DMS153 treated with DMSO at 0.1 percent for 48 hours (cell line): ENCODE measurements at regions not wholly inside any gene's neighbourhood (a gene's known extent, or its start where the extent isn't known, plus 50 kb on each side); places are given as distances from the start of the nearest gene placed in this dataset.
"Not testable (repeated sequence)": the region's sequence is repeated elsewhere in the genome, so short reads cannot be mapped to it uniquely, and the experiment has no call there.

Experiments used
- DNase-seq: peaks from one replicate; lab custom pipeline; 2025; ENCODE audit not compliant: unreplicated experiment; lab: John Stamatoyannopoulos, UW

DNA sequence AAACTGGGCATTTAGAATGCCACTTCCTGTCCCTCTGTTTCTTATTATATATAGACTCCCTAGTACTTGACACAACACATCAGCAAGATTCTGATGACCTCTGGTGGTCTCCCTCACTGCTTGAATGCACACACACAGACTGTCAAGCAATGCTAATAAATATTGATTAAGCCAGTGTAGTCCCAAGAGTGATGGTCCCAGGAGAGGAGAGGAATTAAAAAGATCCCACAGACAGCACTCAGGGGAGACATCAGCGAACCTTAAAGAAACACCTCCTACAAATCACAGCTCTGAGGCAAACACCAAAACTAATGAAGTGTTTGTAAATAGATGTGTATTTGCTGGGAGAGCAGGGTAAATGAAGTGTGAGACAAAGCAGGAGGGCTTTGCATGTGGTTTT, 1291.2 kb downstream of the XPNPEP1 start:
- no peak for DNase-seq

DNA sequence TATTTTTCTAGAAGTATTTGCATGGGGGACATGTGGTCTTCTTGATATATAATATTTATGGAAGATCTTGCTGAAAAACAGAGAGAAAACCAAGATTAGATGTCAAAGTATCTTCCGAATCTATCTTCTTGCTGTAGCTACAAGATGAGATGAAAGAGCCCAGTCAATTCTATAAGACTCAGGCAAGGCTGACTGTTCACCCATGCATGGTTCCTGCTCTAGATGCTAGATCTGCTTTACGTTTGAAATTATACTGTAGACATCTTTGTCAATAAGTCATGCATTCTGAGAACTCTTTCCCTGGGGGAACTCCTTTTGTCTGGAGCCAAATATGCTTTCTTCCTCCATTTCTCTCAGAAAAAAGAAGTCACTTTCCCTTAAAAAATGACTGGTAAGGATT, 1292.0 kb downstream of the XPNPEP1 start:
- no peak for DNase-seq

DNA sequence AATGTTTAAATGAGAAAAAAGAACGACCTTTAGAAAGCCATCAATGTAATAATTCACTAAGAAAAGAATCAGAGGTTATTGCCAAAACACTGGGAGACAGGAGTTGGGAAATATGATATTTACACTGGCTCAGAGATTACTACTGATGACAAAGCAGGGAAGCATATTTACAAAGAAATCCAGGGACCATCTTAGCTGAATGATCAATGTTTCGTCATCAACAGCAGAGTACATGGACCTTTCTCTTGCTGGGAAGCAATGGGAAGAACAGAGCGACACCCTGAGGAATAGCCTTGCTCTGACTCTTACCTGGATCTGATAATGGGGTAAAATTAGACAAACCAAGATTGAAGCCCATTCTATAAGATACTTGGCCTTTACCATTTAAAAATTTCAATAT, 1293.5 kb downstream of the XPNPEP1 start:
- DNase-seq: no peak

DNA sequence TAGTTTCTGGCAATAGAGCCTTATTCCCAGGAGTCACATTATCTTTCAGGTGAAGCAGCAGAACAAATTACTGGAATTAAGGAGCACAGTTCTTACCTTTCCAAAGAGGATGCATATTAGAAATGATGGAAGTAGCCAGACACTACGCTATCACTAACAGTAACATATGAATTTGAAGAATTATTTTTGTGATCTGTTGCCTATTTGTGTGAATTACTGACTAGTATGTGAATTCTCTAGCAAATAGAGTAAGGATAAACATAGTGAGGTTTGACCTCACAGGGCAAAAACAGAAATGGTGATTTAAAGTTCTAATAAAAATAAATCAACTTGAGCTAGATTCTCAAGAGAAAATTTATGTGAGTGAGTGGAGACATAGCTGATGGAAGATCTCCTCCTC, 1299.3 kb downstream of the XPNPEP1 start:
- no peak for DNase-seq

DNA sequence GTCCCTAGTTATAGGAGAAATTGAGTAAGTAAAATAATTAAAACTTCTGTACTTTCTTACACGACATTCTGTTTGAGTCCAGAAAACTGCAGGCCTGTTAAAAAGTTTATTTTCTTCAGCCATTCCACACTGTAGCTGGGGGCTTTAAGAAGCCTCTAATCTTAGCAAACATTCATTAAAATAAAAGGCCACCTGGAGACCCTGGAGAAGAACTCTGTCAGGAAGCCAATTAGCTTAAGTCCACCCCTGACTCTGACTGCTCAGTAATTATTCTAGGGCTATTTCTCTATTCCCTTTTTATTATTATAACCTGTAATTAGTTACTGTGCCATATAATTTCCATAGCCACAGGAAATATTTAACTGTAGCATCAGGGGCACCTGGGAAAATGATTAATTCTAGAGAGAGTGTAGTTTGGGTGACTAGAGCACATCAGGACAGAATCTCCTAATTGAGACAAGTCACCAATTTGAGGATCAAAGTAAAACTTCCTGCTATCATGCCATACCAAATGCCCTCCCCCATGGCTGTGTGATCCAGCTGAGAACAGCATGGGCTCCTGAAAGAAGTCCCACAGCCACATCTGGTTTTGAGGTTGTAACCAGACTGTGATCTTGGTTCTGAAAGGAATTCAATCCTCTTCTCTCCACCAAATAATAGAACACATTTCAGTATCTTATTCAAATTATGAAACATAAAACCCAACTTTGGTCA, 1302.3 kb downstream of the XPNPEP1 start:
- no peak for DNase-seq

DNA sequence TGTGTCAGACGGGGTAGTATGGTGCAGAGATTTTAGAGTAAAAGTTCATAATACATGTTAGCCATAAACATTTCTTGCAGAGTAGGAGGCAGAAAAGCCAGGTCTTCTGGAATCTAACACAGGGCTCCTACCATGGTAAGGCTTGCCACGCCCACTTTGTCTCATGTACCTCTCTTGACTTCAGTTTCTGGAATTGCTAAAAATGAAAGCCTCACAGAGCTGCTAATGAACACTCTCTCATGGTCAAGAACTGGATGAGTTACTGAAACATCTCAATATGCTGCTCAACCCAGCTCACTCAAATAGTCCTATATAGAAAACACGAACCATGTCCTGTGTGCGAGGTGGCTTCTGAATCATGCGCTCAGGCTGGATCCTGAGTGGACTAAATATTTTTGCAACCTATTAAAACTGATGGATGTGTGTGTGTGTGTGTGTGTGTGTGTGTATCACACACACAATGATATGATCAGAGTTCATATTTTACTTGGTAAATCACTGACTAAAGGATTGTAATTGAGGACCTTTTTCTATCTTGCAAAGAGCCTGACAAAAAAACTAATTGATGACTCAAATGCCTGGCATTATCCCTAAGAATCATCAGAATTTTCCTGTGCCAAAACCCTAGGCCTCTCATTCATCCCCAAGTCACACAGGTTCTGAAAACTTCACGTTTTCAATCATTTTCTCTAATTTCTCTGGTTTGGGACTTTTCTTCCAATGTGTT, 1306.6 kb downstream of the XPNPEP1 start:
- DNase-seq: no peak

DNA sequence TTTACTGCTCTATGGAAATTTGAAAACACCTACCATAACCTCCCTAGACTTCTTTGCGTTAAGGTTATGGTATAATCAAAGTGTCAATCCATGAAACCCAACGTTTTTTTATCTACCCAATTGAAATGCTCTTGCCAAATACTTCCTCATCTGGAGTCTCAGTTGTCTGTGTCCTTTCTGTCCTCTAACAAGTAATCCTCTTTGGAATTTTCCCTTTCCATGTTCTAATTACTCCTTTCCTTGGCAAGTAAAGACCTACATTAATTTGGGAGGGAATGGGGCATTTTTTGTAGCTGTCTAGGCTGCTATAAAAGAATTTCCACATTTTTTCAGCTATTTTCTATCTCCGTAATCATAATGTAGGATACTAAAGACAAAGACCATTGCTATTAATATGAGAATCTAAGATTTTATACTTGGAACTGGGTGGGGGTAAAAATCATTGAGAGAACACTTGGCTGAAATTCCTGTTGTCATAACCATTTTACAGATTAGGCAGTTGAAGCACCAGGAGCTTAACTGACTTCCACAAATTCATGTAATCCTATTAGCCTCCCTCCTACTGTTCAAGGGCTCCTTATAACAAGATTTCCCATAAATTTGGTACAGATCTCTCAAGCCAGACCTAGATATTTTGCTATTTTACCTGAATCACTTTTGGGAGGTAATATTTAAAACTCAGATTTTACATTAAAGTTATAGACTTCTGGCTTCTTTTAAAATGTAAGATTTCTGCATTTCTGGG, 1307.6 kb downstream of the XPNPEP1 start:
- no peak for DNase-seq

DNA sequence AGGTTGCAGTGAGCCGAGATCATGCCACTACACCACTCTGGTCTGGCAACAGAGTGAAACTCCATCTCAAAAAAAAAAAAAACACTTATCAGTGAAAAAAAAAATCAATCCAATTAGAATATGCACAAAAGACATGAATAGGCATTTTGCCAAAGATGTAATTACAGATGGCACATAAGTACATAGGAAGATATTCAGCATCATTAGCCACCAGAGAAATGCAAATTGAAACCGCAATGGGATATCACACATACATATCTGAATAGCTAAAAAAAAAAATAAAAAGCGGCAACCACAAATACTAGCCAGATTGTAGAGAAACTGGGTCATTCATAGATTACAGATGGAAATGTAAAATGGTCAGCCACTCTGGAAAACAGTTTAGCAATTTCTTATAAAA, 1310.8 kb downstream of the XPNPEP1 start:
- no peak for DNase-seq

DNA sequence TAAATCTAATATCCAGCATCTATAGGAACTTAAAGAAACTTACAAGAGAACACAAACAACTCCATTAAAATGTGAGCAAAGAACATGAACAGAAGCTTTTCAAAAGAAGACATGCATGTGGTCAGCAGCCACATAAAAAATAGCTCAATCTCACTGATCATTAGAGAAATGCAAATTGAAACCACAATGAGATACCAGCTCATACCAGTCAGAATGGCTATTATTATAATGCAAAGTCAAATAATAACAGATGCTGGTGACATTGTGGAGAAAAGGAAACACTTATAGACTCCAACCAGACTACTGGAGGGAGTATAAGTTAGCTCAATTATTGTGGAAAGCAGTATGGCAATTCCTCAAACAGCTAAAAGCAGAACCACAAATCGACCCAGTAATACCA, 1314.5 kb downstream of the XPNPEP1 start:
- DNase-seq: no peak

DNA sequence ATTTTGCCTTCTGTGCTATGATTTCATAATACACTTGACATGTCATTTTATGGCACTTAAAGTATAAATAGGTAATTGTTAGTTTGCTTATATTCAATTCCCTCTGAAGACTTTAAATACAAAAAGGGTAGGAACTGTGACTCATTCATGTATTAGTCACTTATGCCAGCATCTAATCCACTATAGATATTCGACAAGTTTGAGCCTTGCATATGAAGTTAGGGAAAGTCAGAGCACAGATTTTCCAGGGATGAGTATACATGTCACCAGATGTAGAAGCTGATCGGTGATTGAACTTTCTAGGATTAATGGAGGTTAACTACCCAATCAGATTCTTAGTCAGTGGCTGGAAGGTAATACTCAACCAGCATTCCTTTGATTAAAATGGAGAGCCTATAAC, 1321.5 kb downstream of the XPNPEP1 start:
- DNase-seq: no peak

DNA sequence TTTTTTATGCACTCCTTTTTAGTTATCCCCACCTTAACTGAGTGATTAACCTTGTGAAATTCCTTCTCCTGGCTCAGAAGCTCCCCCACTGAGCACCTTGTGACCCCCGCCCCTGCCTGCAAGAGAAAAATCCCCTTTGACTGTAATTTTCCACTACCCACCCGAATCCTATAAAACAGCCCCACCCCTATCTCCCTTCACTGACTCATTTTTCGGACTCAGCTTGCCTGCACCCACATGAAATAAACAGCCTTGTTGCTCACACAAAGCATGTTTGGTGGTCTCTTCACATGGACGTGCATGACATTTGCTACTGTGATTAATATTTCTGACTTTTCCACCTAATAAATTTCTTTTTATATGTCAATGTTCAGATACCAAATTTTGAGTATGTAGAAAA, 1322.8 kb downstream of the XPNPEP1 start:
- not testable (repeated sequence) for DNase-seq

DNA sequence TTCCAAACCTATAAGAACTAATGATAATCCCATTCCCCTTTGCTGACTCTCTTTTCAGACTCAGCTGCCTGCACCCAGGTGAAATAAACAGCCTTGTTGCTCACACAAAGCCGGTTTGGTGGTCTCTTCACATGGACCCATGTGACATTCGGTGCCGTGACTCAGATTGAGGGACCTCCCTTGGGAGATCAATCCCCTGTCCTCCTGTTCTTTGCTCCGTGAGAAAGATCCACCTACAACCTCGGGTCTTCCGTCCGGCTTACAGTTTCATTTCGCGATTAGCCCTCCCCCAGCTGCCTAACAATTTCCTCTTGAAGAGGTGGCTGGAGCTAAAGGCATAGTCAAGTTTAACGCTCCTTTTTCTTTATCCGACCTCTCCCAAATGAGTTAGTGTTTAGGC, 1324.0 kb downstream of the XPNPEP1 start:
- DNase-seq: not testable (repeated sequence)

DNA sequence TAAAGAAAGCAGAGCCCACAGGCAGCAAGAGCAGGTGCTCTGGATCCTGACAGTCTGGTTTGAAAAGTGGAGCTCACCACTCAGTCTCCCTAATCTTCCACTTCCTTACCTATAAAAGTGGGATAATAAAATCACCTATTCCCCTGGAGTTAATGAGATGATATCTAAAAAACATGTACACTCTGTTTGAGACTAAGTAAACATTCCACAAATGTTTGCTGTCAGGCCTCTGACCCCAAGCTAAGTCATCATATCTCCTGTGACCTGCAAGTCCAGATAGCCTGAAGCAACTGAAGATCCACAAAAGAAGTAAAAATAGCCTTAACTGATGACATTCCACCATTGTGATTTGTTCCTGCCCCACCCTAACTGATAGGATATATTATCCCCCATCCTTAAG, 1324.5 kb downstream of the XPNPEP1 start:
- DNase-seq: no peak

DNA sequence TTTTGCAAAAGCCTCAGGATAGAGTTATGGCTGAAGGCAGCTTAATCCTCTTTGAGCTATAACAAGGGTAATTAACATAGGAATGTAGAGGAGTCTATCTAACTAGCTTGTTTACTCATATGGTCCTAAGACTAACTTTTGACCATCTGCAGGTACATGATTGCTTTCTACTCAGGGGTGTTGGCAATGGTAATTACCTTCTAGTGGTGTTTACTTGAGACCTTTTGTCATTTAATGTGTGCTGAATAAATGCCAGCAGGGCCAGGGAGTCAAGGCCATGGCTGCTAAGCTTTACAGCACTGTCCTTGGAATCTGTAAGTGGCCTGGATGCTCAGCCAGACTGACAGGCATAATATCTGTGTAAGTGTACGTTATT, 1325.0 kb downstream of the XPNPEP1 start:
- no peak for DNase-seq

DNA sequence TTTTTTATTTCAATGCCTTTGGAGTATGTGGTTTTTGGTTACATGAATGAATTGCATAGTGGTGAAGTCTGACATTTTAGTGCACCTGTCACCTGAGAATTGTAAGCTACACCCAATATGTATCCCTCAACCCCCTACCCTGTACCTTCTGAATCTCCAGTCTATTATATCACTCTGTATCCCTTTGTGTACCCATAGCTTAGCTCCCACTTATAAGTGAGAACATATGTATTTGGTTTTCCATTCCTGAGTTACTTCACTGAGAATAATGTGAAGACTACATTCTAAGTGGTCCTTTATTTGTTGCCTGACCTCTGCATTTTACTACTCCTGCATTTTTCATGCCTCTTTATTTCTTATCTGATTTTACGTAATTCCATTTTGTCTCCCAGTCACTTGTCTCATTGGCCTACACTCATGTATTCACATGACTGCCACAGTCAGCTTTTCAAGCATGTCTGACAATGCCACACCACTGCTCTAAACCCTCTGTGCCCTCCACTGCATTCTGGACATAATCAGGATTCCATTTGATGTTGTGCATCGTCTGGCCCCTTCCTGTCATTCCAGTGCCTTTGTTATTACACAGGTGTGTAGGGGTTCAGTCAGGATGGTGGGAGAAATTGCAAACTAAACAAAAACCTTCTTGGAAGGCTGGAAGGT, 1325.5 kb downstream of the XPNPEP1 start:
- DNase-seq: no peak

DNA sequence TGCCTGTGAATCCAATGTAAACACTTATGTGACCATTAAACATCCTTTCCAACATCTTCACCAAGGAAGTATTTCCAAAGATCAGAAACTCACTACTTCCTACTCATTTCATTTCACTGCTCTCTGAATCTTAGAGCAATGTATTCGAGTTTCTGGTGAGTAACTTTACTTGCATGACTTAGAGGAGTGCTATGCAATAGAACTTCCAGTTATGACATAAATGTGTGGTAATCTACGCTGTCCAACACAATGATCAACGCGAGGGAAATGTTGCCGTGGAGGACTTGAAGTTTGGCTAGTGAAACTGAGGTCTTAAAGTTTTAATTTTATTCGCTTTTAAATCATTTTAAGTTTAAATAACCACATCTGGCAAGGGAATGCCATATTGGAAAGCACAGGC, 1326.3 kb downstream of the XPNPEP1 start:
- DNase-seq: no peak

DNA sequence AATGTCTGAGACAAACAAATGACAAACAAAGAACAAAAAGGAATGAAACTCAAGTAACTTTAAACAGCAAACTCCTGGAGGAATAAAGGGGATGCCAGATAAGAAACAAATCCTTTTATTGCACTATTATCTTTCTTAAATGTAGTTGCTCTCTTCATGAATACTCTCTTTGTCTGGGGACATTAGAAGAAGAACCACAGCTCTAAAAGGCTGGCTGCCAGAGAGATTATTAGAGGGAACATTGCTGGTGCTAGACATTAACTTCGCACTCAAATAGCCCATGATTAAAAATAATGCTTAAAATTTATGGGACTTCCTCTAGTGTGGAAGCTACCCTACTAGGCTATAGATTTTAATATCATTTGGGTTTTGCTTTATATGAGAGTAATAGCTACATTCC, 1330.4 kb downstream of the XPNPEP1 start:
- no peak for DNase-seq

DNA sequence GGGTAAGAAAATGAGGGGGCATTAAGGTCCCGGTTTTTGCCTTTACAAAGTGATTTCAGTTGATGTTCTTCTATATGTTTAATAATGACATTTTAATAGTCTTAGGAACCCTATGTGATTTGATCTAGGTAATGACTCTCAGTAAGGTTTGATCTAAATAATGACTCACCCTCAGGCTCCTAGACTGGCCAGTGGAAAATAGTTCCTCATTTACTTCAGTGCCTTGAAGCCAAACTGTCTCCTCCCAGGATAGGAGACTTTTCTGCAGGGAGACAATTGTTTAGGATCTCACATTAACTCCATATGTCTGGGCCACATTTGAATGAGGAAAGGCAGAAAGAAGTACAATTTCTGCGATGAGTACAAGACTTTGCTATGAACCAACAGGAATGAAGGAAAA, 1331.9 kb downstream of the XPNPEP1 start:
- DNase-seq: no peak

DNA sequence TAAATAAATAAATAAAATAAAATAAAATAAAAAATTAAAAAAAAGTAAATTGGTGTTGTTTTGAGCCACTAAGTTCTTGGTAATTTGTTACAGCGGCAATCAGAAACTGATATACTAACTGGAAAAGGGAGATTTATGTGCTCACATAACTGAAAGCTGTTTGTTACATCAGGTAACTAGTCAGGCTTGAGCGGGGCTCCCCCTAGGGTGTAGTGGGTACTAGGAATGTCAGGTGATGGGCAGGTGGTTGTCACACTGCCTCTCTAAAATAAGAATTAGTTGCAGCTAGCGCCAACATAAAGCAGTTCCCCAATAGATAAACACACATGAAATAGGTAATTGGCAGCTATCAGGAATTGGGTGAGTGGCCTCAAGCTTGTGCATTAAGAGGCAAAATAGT, 1336.9 kb downstream of the XPNPEP1 start:
- no peak for DNase-seq

DNA sequence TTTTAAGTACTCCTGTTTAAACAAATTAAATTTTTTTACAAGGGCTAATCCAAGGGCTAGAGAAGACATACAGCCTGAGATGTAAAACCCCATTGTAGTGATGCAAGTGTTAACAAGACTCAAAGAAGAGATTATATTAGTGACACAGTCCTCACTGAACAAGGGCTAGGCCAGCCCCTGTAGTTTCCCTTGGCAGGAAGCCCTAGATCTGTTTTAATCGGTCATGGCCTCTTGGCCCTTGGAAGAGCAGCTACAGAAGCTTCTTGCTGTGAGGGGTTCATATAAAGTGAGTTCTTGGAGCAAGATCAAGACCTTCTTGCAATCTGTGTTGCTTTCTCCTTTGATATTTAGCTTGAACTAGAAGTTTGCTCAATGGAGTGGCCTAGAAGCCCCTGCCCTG, 1339.4 kb downstream of the XPNPEP1 start:
- DNase-seq: no peak

DNA sequence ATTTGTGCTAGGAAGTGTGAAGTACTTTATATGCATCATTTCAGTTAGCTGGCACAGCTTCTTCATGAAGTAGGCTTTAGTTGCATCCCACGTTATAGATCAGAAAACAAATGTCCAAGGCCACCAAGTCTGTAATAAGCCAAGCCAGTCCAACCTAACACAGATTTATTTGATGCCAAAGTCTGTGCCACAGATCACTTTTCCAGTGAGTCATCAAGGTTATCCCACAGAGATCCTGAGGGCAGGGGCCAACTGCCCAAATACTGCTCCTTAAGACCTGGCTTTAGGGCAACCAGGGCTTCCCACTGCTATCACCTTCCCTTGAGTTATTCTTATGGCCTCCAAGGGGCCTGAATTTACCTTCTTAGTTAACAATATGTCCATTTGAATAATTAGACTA, 1340.4 kb downstream of the XPNPEP1 start:
- DNase-seq: no peak

DNA sequence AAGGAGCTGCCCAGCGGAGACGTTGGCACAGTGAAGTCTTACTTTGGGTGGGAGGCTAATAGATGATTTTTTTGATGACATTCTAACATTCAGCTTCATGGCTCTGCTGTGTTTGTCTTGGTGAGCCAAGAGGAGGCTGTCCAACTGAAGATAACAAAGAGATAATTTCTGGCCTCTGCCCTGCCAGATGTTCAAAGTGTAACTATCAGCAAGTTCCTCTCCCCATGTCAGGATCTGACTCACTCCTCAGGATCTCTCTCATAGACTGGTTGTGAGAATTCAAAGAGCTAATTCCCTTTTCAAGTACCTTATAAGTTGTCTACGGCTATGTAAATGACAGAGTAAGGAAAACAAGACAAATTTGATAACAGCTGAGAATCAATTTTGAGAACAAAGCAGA, 1340.9 kb downstream of the XPNPEP1 start:
- DNase-seq: no peak
